Panc1 (cell line): ENCODE measurements at regions not wholly inside any gene's neighbourhood (a gene's known extent, or its start where the extent isn't known, plus 50 kb on each side); places are given as distances from the start of the nearest gene placed in this dataset.

ENCODE experiments used
- ATAC-seq: fragments of 200-7000 bp; cut with Tn5 transposase; 2 replicates; pipeline ENCODE4 v1.9.1; 2020; ENCODE audit warnings: mild to moderate bottlenecking, moderate library complexity
- BruUV-seq: library from RNA; stranded (reverse); fragments of 400-500 nt; replicated peaks from 2 replicates; lab custom pipeline; 2021; lab: Mats Ljungman, UMichigan
- CTCF ChIA-PET: fragments of 300-600 bp; sonication (Branson Sonifier 250); formaldehyde crosslinking; loops from one replicate; lab custom pipeline; 2022; ENCODE audit warnings: antibody characterized with exemption; lab: Charles Lee
- POLR2A ChIA-PET: fragments of 300-600 bp; sonication (Branson Sonifier 250); formaldehyde crosslinking; loops from one replicate; lab custom pipeline; 2022; ENCODE audit warnings: antibody characterized with exemption; lab: Charles Lee
- DNase-seq: peaks from one replicate; pipeline ENCODE4 v3.0.0-alpha.2; 2010; ENCODE audit warnings: low read depth, low spot score
- H3K27ac ChIP-seq: 2 replicates; pipeline ENCODE4 v1.5.1; 2011; ENCODE audit warnings: mild to moderate bottlenecking, low read length, inconsistent platforms
- H3K27me3 ChIP-seq: fragments of 200-500 bp; sonication (Bioruptor generic); 2 replicates; pipeline ENCODE4 v1.6.0; 2014; ENCODE audit warnings: low read length, inconsistent platforms; ENCODE audit not compliant: control insufficient read depth, insufficient read depth
- H3K36me3 ChIP-seq: fragments of 200-500 bp; sonication (Bioruptor generic); 2 replicates; pipeline ENCODE4 v1.5.1; 2014; ENCODE audit warnings: inconsistent platforms, mild to moderate bottlenecking, low read length, moderate library complexity; ENCODE audit not compliant: control insufficient read depth, insufficient read depth
- H3K4me1 ChIP-seq: 2 replicates; pipeline ENCODE4 v1.5.1; 2011; ENCODE audit warnings: inconsistent platforms, mild to moderate bottlenecking, low read length, moderate library complexity; ENCODE audit not compliant: control insufficient read depth, insufficient read depth
- H3K4me3 ChIP-seq, 2 experiments: 2 replicates each; pipeline ENCODE4 v1.5.1; 2011 to 2012; ENCODE audit warnings: low read depth in 2 of 2, low read length in 2 of 2, mild to moderate bottlenecking in 2 of 2, inconsistent platforms in 1 of 2, moderate library complexity in 1 of 2
- H3K9me3 ChIP-seq: fragments of 200-500 bp; sonication (Bioruptor generic); 2 replicates; pipeline ENCODE4 v1.5.1; 2014; ENCODE audit warnings: low read depth, mild to moderate bottlenecking, inconsistent platforms, low read length, moderate library complexity; ENCODE audit not compliant: control insufficient read depth, insufficient read depth
- CTCF ChIP-seq: fragments of 450-650 bp; IDR thresholded peaks from 2 replicates; pipeline ENCODE4 v1.5.1; 2017; ENCODE audit warnings: mild to moderate bottlenecking
- POLR2AphosphoS5 ChIP-seq: IDR thresholded peaks from 2 replicates; pipeline ENCODE4 v1.6.1; 2012; ENCODE audit warnings: mild to moderate bottlenecking, low read depth, low read length, moderate library complexity
- REST ChIP-seq, 2 experiments: IDR thresholded peaks; 2 replicates each; pipeline ENCODE4 v1.6.1; 2011 to 2012; ENCODE audit warnings: low read depth in 2 of 2, control low read depth in 1 of 2, low read length in 1 of 2, mild to moderate bottlenecking in 1 of 2, moderate library complexity in 1 of 2; ENCODE audit not compliant: insufficient read depth in 1 of 2
- SIN3A ChIP-seq: IDR thresholded peaks from 2 replicates; pipeline ENCODE4 v1.6.1; 2012; ENCODE audit warnings: low read depth, mild to moderate bottlenecking, low read length, moderate library complexity, borderline replicate concordance; ENCODE audit not compliant: insufficient read depth
- TCF7L2 ChIP-seq: IDR thresholded peaks from 2 replicates; pipeline ENCODE4 v1.6.1; 2011; ENCODE audit warnings: mild to moderate bottlenecking, low read depth, low read length, inconsistent platforms
- in situ Hi-C: cut with HindIII; loops from 2 replicates; pipeline ENCODE4 v1.10.0; 2016; ENCODE audit warnings: low sequenced_read_pairs, low pct_unique_long_range_greater_than_20kb
- intact Hi-C: fragments of 100-400 bp; cut with micrococcal nuclease; formaldehyde crosslinking; loops from one replicate; pipeline ENCODE4 v1.10.0; 2022; ENCODE audit not compliant: unreplicated experiment

- H3K36me3 ChIP-seq, result no peaks in the 10 kb centered on the region
- intact Hi-C loops, result no loop called here
- no peaks in the 10 kb centered on the region for H3K27me3 ChIP-seq
- TF ChIP-seq TCF7L2, result no peak
- no peak for TF ChIP-seq SIN3A
- TF ChIP-seq REST (IDR thresholded peaks at IDR 0.05; ENCODE audit: insufficient read depth in 1 of 2, low read depth in 2 of 2, low read length in 1 of 2), result no peak
- H3K4me1 ChIP-seq, result no peaks in the 10 kb centered on the region; the same call in 1 of the 2 replicates
- H3K4me3 ChIP-seq, result no peak overlapping the region
- no peaks in the 10 kb centered on the region for H3K9me3 ChIP-seq
- DNase-seq (no peak), ATAC-seq (no peak)
- POLR2A ChIA-PET, result no interaction called here
- BruUV-seq, result no TSS peak
- in situ Hi-C loops, result no loop called here
- CTCF ChIA-PET, result no interaction called here
- H3K27ac ChIP-seq, result no peak overlapping the region
Measured at GRCh38 chr13:26927511-26927910, 166.9 kb upstream of the GPR12 start.

- ChIA-PET CTCF (no interaction called here), POLR2A (no interaction called here)
- H3K27me3 ChIP-seq, result no peaks in the 10 kb centered on the region
Measured at GRCh38 chr13:26926371-26926770, 165.8 kb upstream of the GPR12 start.

More at GRCh38 chr13:26926371-26926770, 165.8 kb upstream of the GPR12 start:
- H3K36me3 ChIP-seq, result no peaks in the 10 kb centered on the region
- intact Hi-C loops, result no loop called here
- H3K27ac ChIP-seq, result no peak overlapping the region
- BruUV-seq, result no TSS peak
- H3K4me3 ChIP-seq, result no peak overlapping the region
- no peak for ATAC-seq
- no peak for DNase-seq
- no peaks in the 10 kb centered on the region for H3K9me3 ChIP-seq
- TF ChIP-seq CTCF, result no peak
- no peak for TF ChIP-seq TCF7L2
- TF ChIP-seq SIN3A, result no peak
- TF ChIP-seq POLR2AphosphoS5, result no peak
- no peak for TF ChIP-seq REST (IDR thresholded peaks at IDR 0.05; ENCODE audit: insufficient read depth in 1 of 2, low read depth in 2 of 2, low read length in 1 of 2)
- in situ Hi-C loops, result no loop called here
- no peaks in the 10 kb centered on the region; the same call in 1 of the 2 replicates for H3K4me1 ChIP-seq
